ENCODE measurements at regions not wholly inside any gene's neighbourhood (a gene's known extent, or its start where the extent isn't known, plus 50 kb on each side); places are given as distances from the start of the nearest gene placed in this dataset.

DNA sequence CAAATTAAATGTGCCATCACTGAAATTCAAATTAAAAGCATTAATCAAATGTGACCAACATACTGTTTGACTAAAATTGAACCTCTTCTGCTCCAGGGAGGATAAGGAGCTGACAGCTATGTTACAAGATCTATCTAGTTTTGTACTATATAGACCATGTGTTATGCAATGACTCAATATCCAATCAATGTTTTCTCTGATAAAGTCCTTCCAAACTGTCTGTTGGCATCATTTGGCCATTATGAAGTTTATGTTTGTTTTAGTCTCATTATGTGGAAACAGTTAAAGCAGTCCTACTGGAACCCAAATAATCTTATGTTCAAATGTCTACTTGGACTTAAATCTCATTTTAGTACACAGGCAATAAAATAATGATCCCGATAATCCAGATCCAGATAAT, 267.0 kb upstream of the THBS1 start:
- DNase-seq (ENCODE audit: low spot score): no peak

DNA sequence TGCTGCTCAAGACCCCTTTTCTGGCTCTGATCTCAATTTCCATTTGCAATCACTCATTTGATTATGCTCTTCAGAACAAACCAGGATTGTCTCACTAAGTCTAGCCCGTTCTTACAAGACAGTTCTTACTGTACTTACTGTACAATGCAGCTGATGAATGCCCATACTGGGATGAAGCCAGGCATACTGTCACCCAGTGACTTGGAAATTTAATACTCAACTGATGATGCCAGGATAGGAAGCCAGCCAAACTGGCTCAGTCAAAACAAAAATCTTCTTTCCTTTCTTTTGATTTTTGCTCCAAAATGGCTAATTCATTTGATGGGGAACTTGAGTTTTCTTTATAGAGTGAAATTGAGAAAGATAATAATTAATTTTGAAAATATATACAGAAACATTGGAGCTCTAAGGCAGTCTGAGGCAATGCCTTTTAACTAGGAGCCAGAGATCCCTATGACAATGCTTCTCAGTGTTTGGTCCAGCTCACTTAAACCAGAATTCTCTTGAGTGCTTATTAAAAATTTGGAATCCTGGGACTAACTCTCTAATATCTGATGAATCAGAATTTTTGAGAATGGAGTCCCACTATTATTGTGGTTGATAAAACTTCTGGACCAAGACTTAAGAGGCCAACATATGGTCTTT, 265.6 kb upstream of the THBS1 start:
- DNase-seq (ENCODE audit: low spot score): no peak

DNA sequence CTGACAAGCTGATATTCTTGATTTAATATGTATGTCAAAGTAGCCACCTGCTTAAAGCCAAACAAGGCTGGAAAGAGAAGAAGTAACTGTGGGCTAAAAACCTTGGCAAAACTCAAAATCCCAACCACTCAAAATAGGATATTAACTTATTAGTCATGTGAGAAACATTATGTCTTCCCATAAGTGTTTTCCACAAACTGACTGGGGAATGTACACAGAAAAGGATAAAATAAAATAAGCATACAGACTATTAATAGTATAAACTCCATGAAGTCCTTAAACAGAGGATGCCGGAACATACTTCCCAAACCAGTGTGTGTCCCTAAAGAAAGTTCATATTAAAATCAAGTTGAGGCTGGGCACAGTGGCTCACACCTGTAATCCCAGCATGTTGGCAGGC, 263.7 kb upstream of the THBS1 start:
- no peak for DNase-seq (ENCODE audit: low spot score)

DNA sequence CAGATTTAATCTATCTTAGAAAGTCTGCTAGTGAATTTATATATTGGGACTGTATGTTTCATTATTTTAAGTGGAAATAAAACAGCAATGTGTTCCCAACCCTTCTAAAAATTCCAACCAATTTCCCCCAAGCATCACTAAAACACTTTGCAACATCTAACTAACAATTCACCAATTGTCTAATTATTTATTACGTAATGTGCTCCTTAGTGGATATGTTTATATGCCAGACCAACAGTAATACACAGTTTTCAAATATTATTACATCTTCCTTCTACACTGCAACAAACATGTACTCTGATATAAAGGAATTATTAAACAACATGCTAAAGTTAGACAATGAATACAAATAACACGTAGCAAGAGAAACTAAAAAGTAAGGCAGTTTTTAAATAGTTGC, 262.6 kb upstream of the THBS1 start:
- no peak for DNase-seq (ENCODE audit: low spot score)

DNA sequence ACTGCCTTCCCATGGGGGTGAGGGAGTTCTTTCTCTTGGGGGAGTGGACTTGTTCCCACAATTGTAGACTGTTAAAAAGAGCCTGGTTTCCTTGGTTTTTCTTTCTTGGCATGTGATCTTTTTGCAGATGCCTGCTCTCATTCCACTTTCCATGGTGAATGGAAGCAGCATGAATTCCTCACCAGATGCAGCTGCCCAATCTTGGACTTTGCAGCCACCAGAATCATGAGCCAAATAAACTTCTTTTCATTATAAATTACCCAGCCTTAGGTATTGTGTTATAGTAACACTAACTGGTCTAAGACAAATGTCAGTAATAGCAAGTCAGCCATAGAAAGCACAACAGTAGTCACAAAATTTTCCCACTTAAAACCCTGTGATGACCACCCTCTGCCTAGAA, 260.5 kb upstream of the THBS1 start:
- DNase-seq (ENCODE audit: low spot score): no peak

DNA sequence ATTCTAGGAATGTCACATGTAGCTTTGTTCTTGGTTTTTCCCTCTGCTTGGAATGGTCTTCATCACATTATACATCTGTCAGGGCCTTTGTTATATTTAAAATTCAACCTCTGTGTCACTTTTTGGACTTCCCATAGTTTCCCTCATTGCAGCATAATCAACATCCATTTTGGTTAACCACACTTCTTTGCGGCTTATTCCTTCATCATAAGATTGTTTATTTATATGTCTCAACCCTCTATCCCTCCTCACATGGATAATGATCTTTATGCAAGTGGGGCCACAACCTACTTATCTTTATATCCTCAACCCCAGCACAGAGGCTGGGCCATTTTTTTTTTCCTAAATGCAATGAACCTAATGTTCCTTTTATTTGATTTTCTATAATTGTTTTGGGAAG, 260.0 kb upstream of the THBS1 start:
- no peak for DNase-seq (ENCODE audit: low spot score)

DNA sequence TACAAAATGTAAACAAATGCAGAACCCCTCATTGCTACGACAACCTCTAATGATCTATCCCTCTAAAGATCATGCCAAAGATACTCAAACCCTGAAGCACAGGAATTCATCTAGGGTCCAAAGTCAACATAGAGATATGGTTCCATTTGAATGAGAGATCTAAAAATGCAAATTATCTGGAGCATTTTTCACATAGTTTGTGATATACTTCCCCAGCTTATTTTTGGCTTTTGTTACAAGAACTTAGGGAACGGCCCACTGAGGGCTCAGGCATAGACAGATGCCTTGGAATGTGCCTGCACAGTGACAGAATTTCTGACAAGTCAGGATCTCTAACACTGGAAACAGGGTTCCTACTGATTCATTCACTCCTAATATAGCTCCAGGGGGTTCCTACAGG, 258.9 kb upstream of the THBS1 start:
- DNase-seq (ENCODE audit: low spot score): no peak

DNA sequence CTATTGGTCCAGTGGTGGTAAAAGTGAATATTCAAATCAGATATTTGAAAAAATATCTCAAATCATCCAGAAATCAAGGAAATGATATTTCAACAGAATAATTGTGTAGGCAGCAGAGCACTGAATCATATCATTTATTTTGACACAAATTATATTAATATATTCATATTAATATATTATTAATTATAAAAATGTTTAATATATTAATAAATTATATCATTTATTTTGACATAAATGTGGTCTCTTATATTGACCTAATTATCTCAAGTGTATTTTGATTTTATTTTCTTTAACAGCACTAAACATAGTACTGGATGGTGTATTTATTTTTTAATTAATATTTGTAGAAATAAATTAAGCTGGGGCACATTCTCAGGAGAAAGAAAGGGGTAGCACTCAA, 257.7 kb upstream of the THBS1 start:
- no peak for DNase-seq (ENCODE audit: low spot score)

DNA sequence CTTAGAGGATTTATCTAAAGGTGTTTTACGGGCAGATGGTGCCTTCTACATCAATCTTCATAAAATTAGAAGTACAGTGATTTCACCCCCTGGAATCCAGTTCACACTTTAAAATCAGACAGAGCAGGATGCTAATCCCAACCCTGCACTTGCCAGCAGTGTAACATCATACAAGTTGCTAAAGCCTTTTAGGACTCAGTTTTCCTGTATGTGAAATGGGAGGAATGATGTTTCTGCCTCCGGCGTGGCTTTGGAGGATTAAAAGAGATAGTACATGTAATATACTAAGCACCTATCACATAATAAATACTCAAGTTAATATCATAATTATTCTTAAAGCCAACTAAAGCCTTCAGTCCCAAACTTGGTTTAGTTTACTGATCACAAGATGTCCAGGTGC, 257.2 kb upstream of the THBS1 start:
- DNase-seq (ENCODE audit: low spot score): no peak

DNA sequence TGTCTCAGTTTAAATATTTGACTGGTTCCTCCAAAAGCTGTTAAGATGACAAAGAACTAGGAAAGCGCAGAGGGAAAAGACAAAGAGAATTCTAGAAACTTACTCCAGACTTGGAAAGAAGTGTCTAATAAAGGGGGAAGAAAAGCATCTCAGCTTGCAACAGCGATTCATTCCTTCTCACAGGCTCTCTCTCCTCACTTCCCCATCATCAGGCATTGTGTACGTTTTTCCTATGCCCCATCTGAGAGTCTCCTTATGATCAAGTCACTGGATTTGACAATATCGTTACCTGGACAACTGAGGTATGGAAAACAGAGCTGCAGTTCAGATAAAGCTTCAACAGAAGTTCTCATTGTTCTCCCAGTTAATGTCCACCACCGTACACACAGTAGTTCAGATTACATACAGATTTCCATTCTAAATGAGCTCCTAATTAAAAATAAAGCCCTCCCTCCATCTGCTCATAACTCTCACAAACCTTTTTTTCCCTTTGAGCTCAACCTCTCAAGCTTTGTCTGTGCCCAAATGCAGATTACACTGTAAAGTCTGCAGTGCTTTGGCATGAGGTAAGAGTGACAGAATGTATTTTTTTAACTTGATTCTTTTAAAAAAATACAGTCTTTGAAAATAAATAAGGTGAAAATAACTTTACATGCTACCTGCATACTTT, 254.4 kb upstream of the THBS1 start:
- no peak for DNase-seq (ENCODE audit: low spot score)

DNA sequence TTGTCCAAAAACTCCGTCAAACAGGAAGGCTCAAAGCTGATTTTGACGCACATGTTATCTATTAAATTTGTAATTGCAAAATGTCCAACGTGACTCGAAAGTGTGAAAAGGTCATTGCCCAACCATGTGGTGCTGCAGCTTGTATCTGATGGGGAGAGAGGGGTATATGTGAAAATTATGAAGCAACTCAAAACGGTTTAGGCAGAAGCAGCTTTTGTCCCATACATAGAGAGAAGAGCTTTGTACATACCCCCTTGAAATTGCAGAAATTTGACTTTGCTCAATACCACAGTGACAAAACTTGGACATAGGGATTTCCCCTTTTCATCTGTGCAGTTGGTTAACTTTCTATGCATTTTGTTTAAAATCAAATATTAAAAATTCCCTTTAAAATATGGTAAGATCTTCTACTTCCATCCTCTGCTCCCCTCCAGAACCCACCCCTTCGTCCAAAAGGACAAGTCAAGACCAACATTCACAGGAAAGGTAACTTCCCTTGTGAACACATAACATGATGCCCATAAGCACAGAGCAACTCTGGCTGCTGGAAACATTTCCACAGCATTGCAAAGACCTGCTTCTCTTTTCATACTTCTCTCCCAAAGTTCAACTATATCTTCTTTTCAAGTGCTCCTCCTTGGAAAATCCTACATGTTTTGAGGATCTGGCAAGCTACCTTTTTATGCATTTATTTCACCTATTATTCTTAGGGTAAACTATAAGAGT, 253.7 kb upstream of the THBS1 start:
- DNase-seq (ENCODE audit: low spot score): no peak

DNA sequence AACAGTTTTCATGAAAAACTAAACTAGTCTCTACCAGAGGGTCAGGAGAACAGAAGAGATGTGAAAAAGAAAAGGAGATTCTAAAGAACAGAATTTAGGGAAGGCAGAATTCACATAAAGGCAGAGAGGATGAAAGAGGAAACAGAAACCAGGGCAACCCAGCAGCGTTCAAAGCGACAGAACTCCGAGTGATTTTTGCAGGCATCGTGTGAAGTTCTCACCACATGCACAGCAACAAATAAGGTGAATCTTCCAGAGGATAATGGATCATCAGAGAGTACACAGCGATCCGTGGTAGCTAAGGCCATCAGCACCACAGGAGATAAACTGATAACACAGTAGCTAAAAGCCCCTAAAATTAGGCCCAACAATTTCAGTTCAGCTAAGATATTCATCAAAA, 250.8 kb upstream of the THBS1 start:
- no peak for DNase-seq (ENCODE audit: low spot score)

DNA sequence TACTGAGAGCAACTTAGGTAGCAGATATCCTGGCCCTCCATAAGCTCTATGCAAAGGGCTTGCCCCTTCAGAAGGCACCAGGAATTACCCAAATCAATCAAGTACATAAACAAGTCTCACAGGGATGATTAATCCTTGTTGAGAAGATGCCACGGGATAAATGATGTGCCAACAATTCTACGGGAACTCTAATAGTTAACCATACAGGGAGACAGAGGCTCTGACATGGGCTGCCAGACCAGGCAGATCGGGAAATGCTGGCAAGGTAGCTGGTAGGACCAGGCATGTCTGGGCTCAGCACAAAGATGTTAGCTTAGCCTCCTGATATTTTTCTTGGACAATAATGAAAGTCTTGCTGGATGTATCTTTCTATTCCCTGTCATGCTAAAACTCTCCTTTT, 249.3 kb upstream of the THBS1 start:
- no peak for DNase-seq (ENCODE audit: low spot score)

DNA sequence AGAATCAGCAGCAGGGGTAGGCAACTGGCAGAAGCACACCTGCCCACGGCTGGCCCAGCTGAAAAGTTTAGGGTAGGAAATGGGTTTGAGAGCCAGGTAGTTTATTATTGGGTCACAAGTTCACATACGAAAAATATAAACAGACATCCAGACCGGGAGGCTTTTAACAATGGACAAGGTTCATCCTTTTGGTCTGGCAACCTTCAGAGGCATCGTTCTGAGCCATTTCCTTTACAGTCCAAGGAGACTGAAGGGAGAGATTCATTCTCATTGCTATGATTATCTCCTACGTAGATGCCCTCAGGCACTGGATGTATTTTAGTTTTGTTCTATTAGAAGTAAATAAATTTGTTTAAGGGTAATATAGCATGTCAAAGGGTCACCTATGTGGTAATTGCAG, 248.0 kb upstream of the THBS1 start:
- DNase-seq (ENCODE audit: low spot score): no peak

DNA sequence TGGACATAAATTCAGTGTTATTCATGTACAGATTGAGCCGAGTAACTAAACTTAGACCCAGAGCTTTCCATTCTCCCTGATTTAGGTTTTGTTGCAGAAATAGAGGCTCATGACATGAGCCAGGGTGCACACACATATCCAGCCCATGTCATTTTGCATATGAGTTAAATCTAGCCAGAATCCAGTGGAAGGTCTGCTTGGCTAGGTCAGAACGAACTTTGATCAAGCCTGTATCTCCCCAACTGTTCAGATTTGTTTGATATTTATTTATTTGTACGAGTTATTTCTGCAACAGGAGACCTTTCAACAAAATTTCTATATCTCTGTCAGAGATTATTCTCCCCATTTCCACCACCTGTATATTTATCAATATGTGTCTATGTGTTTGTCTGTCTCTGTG, 247.5 kb upstream of the THBS1 start:
- no peak for DNase-seq (ENCODE audit: low spot score)

DNA sequence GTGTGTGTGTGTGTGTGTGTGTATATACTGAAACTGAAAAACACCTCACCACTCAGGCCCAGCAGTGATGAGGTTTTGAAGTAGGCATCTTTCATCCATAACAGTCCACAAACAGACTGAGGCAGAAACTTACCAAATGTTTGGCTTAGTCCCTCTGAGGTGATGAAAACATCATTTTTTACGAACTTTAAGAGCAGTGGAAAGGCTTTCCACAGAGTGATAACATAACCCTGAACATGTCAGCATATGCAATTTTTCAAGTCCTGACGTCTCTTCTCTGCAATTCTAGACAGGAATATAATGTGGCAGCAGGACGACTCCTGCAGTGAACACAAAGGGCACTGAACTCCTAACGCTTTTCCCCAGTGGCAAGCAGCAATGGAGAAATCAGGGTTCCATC, 247.0 kb upstream of the THBS1 start:
- no peak for DNase-seq (ENCODE audit: low spot score)

DNA sequence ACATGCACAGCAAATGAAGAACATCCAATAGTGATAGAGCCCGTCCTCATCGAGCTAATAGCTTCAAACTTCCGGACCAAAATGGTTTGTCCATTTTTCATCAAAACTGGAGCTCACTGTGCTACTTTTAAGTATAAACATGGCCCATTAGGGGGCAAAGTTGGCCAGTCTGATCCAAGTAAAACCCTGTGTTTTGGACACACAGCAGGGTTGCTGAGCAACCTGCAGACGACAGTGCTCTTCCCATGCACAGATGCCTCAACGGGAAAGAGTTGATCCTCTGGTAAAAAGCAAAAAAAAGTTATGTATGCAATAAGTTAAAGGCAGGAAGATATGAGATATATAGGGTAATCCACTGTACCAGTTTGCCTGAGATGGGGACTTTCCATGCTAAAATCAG, 244.0 kb upstream of the THBS1 start:
- DNase-seq (ENCODE audit: low spot score): no peak

DNA sequence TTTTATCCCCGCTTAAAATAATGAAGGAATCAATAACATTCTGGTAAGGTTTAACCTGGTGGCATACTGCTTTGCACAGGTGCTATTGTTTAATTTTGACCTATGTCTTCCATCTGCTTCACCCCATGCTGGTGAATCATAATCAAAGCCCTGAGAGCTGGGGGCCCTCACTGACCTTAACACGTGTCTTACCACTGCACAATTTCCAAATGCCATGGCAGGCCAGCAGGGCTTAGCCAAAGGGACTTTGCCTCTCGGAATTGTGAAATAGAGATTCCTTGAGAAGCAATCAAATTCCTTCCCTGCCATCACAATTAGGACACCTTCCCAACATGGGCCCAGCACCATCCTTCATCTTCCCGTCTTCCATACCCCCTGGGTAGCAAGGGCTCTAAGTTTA, 242.6 kb upstream of the THBS1 start:
- DNase-seq (ENCODE audit: low spot score): no peak

DNA sequence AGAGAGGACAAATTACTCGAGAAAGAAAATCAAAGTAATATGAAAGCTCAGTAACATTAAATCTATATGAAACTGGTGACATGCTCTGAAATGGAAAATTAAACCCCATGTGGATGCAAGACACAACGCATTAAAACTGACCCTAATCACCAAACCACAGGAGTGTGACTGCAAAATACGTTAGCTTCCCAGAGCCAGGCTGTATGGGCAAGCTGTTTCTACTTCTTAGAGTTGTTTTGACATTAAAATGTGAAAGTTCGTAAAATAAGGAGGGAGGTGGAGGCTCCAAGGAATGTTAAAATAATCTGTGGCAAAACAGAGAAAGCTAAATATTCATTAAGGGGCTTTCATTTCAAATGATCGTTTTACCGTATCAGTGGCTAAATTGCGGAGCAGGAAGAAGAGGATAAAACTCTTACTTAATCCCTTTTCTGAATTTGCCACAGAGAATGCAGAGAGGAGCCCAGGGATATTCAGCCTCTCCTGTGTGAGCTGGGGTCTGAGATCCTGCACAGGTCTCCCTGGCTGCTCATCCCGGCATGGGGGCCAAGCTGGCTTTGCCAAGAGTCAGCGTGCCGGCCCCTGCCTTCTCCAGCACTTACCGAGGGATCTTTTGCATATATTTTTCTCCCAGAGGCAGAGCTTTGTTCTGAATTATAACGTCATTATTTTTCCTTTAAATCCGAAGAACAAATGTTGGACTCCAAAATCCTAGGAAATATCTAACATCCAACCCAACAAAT, 239.8 kb upstream of the THBS1 start:
- no peak for DNase-seq (ENCODE audit: low spot score)

DNA sequence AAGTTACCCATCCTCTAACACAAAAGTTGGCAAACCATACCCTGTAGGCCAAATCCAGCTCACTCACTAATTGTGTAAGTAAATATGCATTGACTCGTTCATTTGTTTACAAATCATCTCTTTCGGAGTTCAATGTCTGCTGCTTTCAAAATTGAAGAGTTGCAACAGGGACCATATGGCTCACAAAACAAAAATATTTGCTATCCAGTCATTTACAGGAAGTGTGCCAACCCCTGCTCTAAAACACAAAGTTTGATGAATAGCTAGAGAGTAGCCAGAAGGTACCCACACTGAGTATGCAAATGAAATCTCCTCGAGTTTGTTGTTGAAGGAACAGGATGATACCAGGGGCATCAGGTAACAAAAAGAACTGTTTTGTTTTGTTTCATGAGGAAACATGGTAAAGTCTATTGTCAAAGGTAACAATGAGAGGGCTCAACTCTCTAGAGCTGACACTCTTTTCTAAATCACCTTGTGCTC, 236.2 kb upstream of the THBS1 start:
- no peak for DNase-seq (ENCODE audit: low spot score)

DNA sequence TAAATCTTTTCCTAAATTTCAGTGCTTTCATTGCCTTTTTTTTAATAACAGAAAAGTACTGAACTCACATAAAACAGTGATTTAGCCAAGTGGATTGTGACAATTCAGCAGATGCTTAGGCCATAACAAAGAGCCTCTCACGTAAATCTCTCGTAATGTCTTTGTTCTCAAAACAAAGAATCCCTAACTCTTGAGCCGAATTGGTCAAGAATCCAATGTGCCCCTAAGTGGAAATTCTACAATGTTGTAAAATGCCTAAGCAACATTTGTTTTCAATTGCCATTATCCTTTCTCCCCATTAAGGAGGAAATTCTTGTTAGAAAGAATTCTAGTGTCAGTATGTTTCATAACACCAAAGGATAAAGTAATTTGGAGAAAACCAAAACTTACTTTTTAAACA, 235.7 kb upstream of the THBS1 start:
- DNase-seq (ENCODE audit: low spot score): no peak

DNA sequence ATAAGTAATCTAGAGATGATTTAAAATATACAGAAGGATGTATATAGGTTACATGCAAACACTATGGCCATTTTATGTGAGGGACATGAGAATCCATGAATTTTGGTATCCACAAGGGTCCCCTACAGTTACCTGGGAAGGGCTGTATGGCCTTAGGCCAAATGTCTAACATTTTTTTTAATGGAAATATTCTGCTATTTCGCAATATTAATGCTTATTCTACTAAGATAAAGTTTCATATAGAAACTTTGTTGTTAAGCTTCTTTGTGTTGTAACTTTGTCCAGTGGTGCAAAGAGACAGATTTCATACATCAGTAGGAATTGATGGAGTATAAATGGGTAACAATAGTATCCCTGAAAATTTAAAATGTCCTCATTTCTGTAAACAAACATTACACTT, 233.4 kb upstream of the THBS1 start:
- no peak for DNase-seq (ENCODE audit: low spot score)

DNA sequence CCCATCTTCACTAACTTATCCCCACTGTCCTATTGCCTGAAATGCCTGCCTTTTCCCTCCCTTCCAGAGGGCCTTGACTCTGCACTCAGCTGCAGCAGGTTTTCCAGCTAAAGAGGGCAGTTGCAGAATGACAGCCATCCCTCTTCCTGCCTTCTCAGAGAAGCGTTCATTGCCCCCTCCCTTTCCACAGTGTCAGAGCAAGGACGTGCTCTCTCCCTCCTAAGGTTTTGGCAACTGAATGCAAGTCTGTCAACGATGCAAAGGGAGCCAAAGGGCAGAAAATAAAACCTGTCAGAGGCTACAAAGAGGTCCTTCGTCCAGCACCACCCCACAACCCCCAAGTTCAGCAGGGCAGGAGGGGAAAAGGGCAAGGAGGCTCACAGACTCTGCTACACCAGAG, 230.1 kb upstream of the THBS1 start:
- no peak for DNase-seq (ENCODE audit: low spot score)

All from HuH-7 (cell line).